PC-9 (cell line): ENCODE measurements at regions not wholly inside any gene's neighbourhood (a gene's known extent, or its start where the extent isn't known, plus 50 kb on each side); places are given as distances from the start of the nearest gene placed in this dataset.

ENCODE experiments used
- EZH2 ChIP-seq: fragments of 200-600 bp; sonication (generic); IDR thresholded peaks from 2 replicates; pipeline ENCODE4 v1.8.0; 2017; ENCODE audit warnings: antibody characterized with exemption, low read depth
- TF ChIP-seq, protein P1 (sequence below): fragments of 200-600 bp; sonication (generic); conservative IDR thresholded peaks from 2 replicates; pipeline ENCODE4 v1.6.1; 2017; ENCODE audit warnings: mixed run types, antibody characterized with exemption, mild to moderate bottlenecking, moderate library complexity

DNA sequence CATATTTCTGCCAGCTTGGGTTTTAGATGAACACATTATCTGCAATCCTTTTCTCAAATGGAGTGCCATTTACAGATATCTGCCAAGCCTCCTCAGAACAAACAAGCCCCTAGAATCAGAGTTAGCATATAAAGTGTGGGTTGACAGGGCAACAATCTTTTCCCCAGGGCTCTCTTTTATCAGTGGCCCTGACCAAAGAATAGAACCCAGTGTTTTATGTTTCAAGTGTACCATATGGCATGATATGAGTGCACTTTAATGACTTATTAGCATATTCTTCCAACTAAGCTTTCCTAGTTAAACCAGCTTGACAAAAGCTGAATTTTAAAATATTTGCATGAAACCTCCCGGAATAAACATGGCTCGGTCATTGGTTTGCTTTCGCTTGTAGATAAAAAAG is 57.3 kb downstream of the EVX1 start:
- TF ChIP-seq, protein P1, sequence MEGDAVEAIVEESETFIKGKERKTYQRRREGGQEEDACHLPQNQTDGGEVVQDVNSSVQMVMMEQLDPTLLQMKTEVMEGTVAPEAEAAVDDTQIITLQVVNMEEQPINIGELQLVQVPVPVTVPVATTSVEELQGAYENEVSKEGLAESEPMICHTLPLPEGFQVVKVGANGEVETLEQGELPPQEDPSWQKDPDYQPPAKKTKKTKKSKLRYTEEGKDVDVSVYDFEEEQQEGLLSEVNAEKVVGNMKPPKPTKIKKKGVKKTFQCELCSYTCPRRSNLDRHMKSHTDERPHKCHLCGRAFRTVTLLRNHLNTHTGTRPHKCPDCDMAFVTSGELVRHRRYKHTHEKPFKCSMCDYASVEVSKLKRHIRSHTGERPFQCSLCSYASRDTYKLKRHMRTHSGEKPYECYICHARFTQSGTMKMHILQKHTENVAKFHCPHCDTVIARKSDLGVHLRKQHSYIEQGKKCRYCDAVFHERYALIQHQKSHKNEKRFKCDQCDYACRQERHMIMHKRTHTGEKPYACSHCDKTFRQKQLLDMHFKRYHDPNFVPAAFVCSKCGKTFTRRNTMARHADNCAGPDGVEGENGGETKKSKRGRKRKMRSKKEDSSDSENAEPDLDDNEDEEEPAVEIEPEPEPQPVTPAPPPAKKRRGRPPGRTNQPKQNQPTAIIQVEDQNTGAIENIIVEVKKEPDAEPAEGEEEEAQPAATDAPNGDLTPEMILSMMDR, result no peak
- TF ChIP-seq EZH2, result no peak
